ENCODE measurements at regions not wholly inside any gene's neighbourhood (a gene's known extent, or its start where the extent isn't known, plus 50 kb on each side); places are given as distances from the start of the nearest gene placed in this dataset.

GRCh38 chr5:51882647-51883046, 499.4 kb downstream of the ISL1 start:
- Histone ChIP-seq H3K4me2 (ENCODE audit: low read depth, low read length) (no peak overlapping the region), H3K4me3 (ENCODE audit: insufficient read depth, low read depth, low read length) (no peak overlapping the region), H3K9me1 (ENCODE audit: insufficient read depth, low read length) (no peaks in the 10 kb centered on the region), H3K4ac (ENCODE audit: low read depth, low read length) (no peak overlapping the region), H2AK5ac (ENCODE audit: low read depth, low read length) (no peak overlapping the region), H4K5ac (ENCODE audit: low read depth, low read length) (no peak overlapping the region), H3K14ac (replicated peaks; ENCODE audit: low read depth, low read length) (no peak overlapping the region), H3K9me3 (ENCODE audit: control insufficient read depth, insufficient read depth, low read length) (no peaks in the 10 kb centered on the region; the same call in 1 of the 2 replicates), H3K56ac (ENCODE audit: extremely low read depth, insufficient read depth, low read length) (no peak overlapping the region), H2AFZ (replicated peaks; ENCODE audit: low read length, poor library complexity) (no peak overlapping the region), H3K27ac (ENCODE audit: insufficient read depth, low read length) (no peak overlapping the region), H3K18ac (ENCODE audit: low read depth, low read length) (no peak overlapping the region), H4K91ac (ENCODE audit: insufficient read depth, low read depth, low read length) (no peak overlapping the region), H3K4me1 (ENCODE audit: control insufficient read depth, insufficient read depth, low read length) (no peaks in the 10 kb centered on the region), H2BK15ac (ENCODE audit: low read depth, low read length) (no peak overlapping the region), H2AK9ac (replicated peaks; ENCODE audit: low read depth, low read length, poor library complexity) (no peak overlapping the region), H3K27me3 (ENCODE audit: control insufficient read depth, insufficient read depth, low read length) (no peaks in the 10 kb centered on the region), H4K20me1 (ENCODE audit: insufficient read depth, low read length) (no peaks in the 10 kb centered on the region), H3K9ac (ENCODE audit: low read depth, low read length) (no peak overlapping the region), H3K36me3 (ENCODE audit: control insufficient read depth, insufficient read depth, low read length) (no peaks in the 10 kb centered on the region), H2BK5ac (ENCODE audit: low read depth, low read length, poor library complexity, severe bottlenecking) (no peak overlapping the region), H4K8ac (ENCODE audit: low read depth in 2 of 2, low read length in 2 of 2) (no peak overlapping the region), H3K79me1 (ENCODE audit: low read depth in 1 of 2, low read length in 2 of 2) (no peaks in the 10 kb centered on the region), H2BK120ac (ENCODE audit: low read depth, low read length) (no peak overlapping the region), H3K23ac (ENCODE audit: low read depth, low read length) (no peak overlapping the region), H2BK20ac (ENCODE audit: low read depth, low read length) (no peak overlapping the region)
- in situ Hi-C loops (cut with MboI; ENCODE audit: low sequenced_read_pairs) (no loop called here), dilution Hi-C loops (cut with HindIII; ENCODE audit: low sequenced_read_pairs, unreplicated experiment) (no loop called here), intact Hi-C loops (cut with micrococcal nuclease) (no loop called here)
- ChIA-PET CTCF (no interaction called here), POLR2A (ENCODE audit: unreplicated experiment) (no interaction called here)
- TF ChIP-seq CEBPB (IDR thresholded peaks at IDR 0.05; ENCODE audit: low read depth, low read length) (no peak), ELK1 (IDR thresholded peaks at IDR 0.05; ENCODE audit: borderline replicate concordance, low read depth, low read length) (no peak), POLR2A (IDR thresholded peaks at IDR 0.05; ENCODE audit: low read depth, low read length) (no peak), USF2 (IDR thresholded peaks at IDR 0.05; ENCODE audit: low read depth, low read length) (no peak), CHD1 (IDR thresholded peaks at IDR 0.05; ENCODE audit: low read depth, low read length) (no peak), MAFK (IDR thresholded peaks at IDR 0.05; ENCODE audit: low read depth, low read length) (no peak), MAZ (IDR thresholded peaks at IDR 0.05; ENCODE audit: borderline replicate concordance, low read depth, low read length) (no peak), BHLHE40 (IDR thresholded peaks at IDR 0.05; ENCODE audit: low read depth, low read length) (no peak), RFX5 (IDR thresholded peaks at IDR 0.05; ENCODE audit: low read depth, low read length) (no peak), CTCF (conservative IDR thresholded peaks at IDR 0.05; ENCODE audit: low read depth, low read length) (no peak)
- DNase-seq (no peak), ATAC-seq (ENCODE audit: low read depth) (no peak)
- no CpG with 5 or more reads among the region's 1 CpG for WGBS, 2 experiments (ENCODE audit: extremely low coverage in 2 of 2, insufficient read length in 1 of 2)
- BruUV-seq (replicated peaks), result no TSS peak

Measured in IMR-90 (cell line).